Astrocyte (in vitro differentiated cells and primary cell): ENCODE measurements at regions not wholly inside any gene's neighbourhood (a gene's known extent, or its start where the extent isn't known, plus 50 kb on each side); places are given as distances from the start of the nearest gene placed in this dataset.

Source experiments
- DNase-seq: peaks from one replicate; pipeline ENCODE4 v3.0.0-alpha.2; 2010; ENCODE audit warnings: low read depth
- FAIRE-seq: peaks from 2 replicates; lab custom pipeline; 2011; peaks lifted over from hg19 to GRCh38; lab: Jason Lieb, UNC
- H2AFZ ChIP-seq: 2 replicates; pipeline ENCODE4 v1.6.0; 2012; ENCODE audit warnings: low read depth, low read length, inconsistent platforms
- H3K27ac ChIP-seq: 2 replicates; pipeline ENCODE4 v1.5.1; 2011; ENCODE audit warnings: low read depth, low read length, inconsistent platforms
- H3K27me3 ChIP-seq: 2 replicates; pipeline ENCODE4 v1.6.0; 2011; ENCODE audit warnings: low read length, inconsistent platforms; ENCODE audit not compliant: insufficient read depth
- H3K36me3 ChIP-seq: 2 replicates; pipeline ENCODE4 v1.5.1; 2011; ENCODE audit warnings: low read length, inconsistent platforms; ENCODE audit not compliant: insufficient read depth
- H3K4me1 ChIP-seq: 2 replicates; pipeline ENCODE4 v1.5.1; 2011; ENCODE audit warnings: low read length, inconsistent platforms; ENCODE audit not compliant: insufficient read depth
- H3K4me2 ChIP-seq: 2 replicates; pipeline ENCODE4 v1.6.0; 2012; ENCODE audit warnings: low read length, inconsistent platforms
- H3K4me3 ChIP-seq: 2 replicates; pipeline ENCODE4 v1.5.1; 2011; ENCODE audit warnings: low read depth, mild to moderate bottlenecking, low read length, inconsistent platforms; ENCODE audit not compliant: insufficient read depth
- H3K79me2 ChIP-seq: 2 replicates; pipeline ENCODE4 v1.6.0; 2012; ENCODE audit warnings: mild to moderate bottlenecking, low read length, inconsistent platforms; ENCODE audit not compliant: insufficient read depth
- H3K9ac ChIP-seq: 2 replicates; pipeline ENCODE4 v1.6.0; 2012; ENCODE audit warnings: mild to moderate bottlenecking, low read length, inconsistent platforms
- H3K9me3 ChIP-seq: 2 replicates; pipeline ENCODE4 v1.5.1; 2012; ENCODE audit warnings: low read depth, mild to moderate bottlenecking, low read length, inconsistent platforms; ENCODE audit not compliant: insufficient read depth
- H4K20me1 ChIP-seq: 2 replicates; pipeline ENCODE4 v1.6.0; 2012; ENCODE audit warnings: low read length, inconsistent platforms; ENCODE audit not compliant: insufficient read depth
- H3K27ac Mint-ChIP-seq: one replicate; pipeline ENCODE4 v1.8.0; 2021; ENCODE audit warnings: mild to moderate bottlenecking, mixed read lengths; ENCODE audit not compliant: unreplicated experiment
- H3K27me3 Mint-ChIP-seq: one replicate; pipeline ENCODE4 v1.8.0; 2021; ENCODE audit warnings: low read depth, mixed read lengths; ENCODE audit not compliant: unreplicated experiment
- H3K36me3 Mint-ChIP-seq: one replicate; pipeline ENCODE4 v1.8.0; 2021; ENCODE audit warnings: low read depth, mixed read lengths; ENCODE audit not compliant: unreplicated experiment
- H3K4me1 Mint-ChIP-seq: one replicate; pipeline ENCODE4 v1.8.0; 2021; ENCODE audit warnings: low read depth, mixed read lengths; ENCODE audit not compliant: unreplicated experiment
- H3K4me3 Mint-ChIP-seq: one replicate; pipeline ENCODE4 v1.8.0; 2021; ENCODE audit warnings: mild to moderate bottlenecking, moderate library complexity, mixed read lengths; ENCODE audit not compliant: unreplicated experiment
- H3K9me3 Mint-ChIP-seq: one replicate; pipeline ENCODE4 v1.8.0; 2021; ENCODE audit warnings: mild to moderate bottlenecking, mixed read lengths; ENCODE audit not compliant: unreplicated experiment
- EZH2 ChIP-seq: IDR thresholded peaks from 2 replicates; pipeline ENCODE4 v1.6.1; 2012; ENCODE audit warnings: mild to moderate bottlenecking, low read length, inconsistent platforms; ENCODE audit not compliant: insufficient read depth
- TF ChIP-seq, protein P1 (sequence below): IDR thresholded peaks from 2 replicates; pipeline ENCODE4 v1.5.1; 2011; ENCODE audit warnings: low read depth, mild to moderate bottlenecking, inconsistent platforms, low read length, moderate library complexity; ENCODE audit not compliant: insufficient read depth

DNA sequence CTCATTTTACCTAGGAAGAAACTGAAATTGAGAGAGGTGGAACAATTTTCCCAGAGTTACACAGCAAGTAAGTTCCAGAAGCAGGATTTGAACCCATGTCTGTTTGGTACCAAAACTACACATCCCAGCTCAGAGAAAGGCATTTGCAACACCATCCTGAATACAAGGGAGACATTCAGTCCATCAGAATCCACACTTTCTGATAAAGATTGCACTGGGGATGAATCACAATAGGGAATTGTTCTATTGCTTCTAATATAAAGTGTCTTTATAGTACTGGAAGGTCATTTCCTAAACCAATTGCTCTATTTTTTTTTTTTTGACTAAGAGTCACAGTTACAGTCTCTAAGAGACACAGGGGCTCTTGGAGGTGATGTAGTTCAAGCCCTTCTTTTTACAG lies 208.1 kb upstream of the CADM1 start:
- no peak for FAIRE-seq
- Histone ChIP-seq H3K79me2 (no peaks in the 10 kb centered on the region), H3K4me3 (no peak overlapping the region), H4K20me1 (no peaks in the 10 kb centered on the region), H3K4me2 (no peak overlapping the region), H3K9me3 (no peaks in the 10 kb centered on the region), H2AFZ (no peak overlapping the region), H3K9ac (no peak overlapping the region), H3K27me3 (no peaks in the 10 kb centered on the region), H3K27ac (no peak overlapping the region), H3K36me3 (no peaks in the 10 kb centered on the region), H3K4me1 (peaks cover 6% of the 10 kb centered on the region)
- no peak for DNase-seq
- no peak overlapping the region for H3K4me3 Mint-ChIP-seq
- no peaks in the 10 kb centered on the region for H3K9me3 Mint-ChIP-seq
- no peak overlapping the region for H3K27ac Mint-ChIP-seq
- peaks cover 2% of the 10 kb centered on the region for H3K36me3 Mint-ChIP-seq
- peaks cover 16% of the 10 kb centered on the region for H3K4me1 Mint-ChIP-seq
- no peaks in the 10 kb centered on the region for H3K27me3 Mint-ChIP-seq
- TF ChIP-seq, protein P1, sequence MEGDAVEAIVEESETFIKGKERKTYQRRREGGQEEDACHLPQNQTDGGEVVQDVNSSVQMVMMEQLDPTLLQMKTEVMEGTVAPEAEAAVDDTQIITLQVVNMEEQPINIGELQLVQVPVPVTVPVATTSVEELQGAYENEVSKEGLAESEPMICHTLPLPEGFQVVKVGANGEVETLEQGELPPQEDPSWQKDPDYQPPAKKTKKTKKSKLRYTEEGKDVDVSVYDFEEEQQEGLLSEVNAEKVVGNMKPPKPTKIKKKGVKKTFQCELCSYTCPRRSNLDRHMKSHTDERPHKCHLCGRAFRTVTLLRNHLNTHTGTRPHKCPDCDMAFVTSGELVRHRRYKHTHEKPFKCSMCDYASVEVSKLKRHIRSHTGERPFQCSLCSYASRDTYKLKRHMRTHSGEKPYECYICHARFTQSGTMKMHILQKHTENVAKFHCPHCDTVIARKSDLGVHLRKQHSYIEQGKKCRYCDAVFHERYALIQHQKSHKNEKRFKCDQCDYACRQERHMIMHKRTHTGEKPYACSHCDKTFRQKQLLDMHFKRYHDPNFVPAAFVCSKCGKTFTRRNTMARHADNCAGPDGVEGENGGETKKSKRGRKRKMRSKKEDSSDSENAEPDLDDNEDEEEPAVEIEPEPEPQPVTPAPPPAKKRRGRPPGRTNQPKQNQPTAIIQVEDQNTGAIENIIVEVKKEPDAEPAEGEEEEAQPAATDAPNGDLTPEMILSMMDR = no peak

DNA sequence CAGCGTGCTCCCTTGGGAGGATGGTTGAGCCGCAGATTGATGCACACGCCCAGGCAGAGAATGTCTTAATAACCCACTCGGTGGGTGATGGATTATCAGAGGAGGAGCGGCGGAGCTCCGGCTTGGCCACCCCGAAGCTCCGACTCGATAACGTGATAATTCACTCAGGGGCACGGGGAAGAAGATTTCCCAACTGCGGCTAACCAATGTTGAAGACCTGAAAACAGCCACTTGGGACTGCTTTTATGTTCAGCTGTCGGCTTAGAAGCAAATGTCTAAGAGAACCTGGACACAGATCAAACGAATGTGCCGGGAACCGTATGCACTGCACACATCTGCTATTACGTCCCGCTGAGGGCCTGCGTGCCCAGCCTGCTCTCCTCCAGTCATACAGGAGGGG lies 206.8 kb upstream of the CADM1 start:
- Mint-ChIP-seq H3K36me3 (peaks cover 2% of the 10 kb centered on the region), H3K27ac (no peak overlapping the region), H3K27me3 (no peaks in the 10 kb centered on the region), H3K4me3 (no peak overlapping the region), H3K9me3 (no peaks in the 10 kb centered on the region), H3K4me1 (peaks cover 22% of the 10 kb centered on the region)
- Histone ChIP-seq H3K4me3 (no peak overlapping the region), H3K9ac (no peak overlapping the region), H3K27me3 (no peaks in the 10 kb centered on the region), H3K4me2 (no peak overlapping the region), H3K36me3 (no peaks in the 10 kb centered on the region), H3K79me2 (no peaks in the 10 kb centered on the region), H2AFZ (no peak overlapping the region), H4K20me1 (no peaks in the 10 kb centered on the region), H3K27ac (no peak overlapping the region), H3K9me3 (no peaks in the 10 kb centered on the region), H3K4me1 (peaks cover 16% of the 10 kb centered on the region)
- no peak for DNase-seq
- no peak for FAIRE-seq
- TF ChIP-seq, protein P1 = no peak
- no peak for TF ChIP-seq EZH2

DNA sequence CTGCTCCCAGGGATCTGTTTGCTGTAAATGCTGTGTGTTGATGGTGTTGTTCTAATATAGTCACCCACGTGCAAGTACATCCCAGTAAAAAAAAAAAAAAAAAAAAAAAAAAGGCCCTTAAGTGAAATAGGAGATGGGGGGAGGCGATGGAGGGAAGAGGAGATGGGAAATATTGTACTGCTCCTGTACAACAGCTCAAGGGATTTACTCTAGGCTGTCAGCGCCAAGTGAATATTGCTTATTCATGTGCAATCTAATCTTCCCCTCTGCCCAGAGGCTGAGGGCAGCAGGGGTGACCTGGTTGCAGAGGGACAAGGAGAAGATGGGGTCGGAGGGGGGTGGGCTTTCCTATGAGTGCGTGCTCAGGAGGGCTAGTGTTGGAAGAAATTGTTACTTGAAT lies 206.2 kb upstream of the CADM1 start:
- Histone ChIP-seq H3K27me3 (no peaks in the 10 kb centered on the region), H3K4me1 (peaks cover 16% of the 10 kb centered on the region), H3K9ac (no peak overlapping the region), H3K27ac (no peak overlapping the region), H3K36me3 (no peaks in the 10 kb centered on the region), H2AFZ (no peak overlapping the region), H3K4me2 (no peak overlapping the region), H3K79me2 (no peaks in the 10 kb centered on the region), H3K4me3 (no peak overlapping the region), H3K9me3 (no peaks in the 10 kb centered on the region), H4K20me1 (no peaks in the 10 kb centered on the region)
- no peak for TF ChIP-seq EZH2
- TF ChIP-seq, protein P1 = no peak
- no peak overlapping the region for H3K27ac Mint-ChIP-seq
- FAIRE-seq (no peak), DNase-seq (no peak)
- peaks cover 3% of the 10 kb centered on the region for H3K36me3 Mint-ChIP-seq
- H3K4me3 Mint-ChIP-seq = no peak overlapping the region
- H3K4me1 Mint-ChIP-seq = peaks cover 19% of the 10 kb centered on the region
- H3K9me3 Mint-ChIP-seq = no peaks in the 10 kb centered on the region
- no peaks in the 10 kb centered on the region for H3K27me3 Mint-ChIP-seq
